HCT116 (cell line): ENCODE measurements at regions not wholly inside any gene's neighbourhood (a gene's known extent, or its start where the extent isn't known, plus 50 kb on each side); places are given as distances from the start of the nearest gene placed in this dataset.

Source experiments
- ATAC-seq: fragments of 200-7000 bp; cut with Tn5 transposase; 2 replicates; pipeline ENCODE4 v1.9.1; 2020; ENCODE audit warnings: mild to moderate bottlenecking, moderate library complexity
- BruUV-seq: library from RNA; stranded (reverse); fragments of 400-500 nt; replicated peaks from 2 replicates; lab custom pipeline; 2021; lab: Mats Ljungman, UMichigan
- CTCF ChIA-PET: fragments of 300-600 bp; sonication (Branson Sonifier 250); formaldehyde crosslinking; loops from one replicate; lab custom pipeline; 2021; ENCODE audit warnings: antibody characterized with exemption; lab: Charles Lee
- POLR2A ChIA-PET: fragments of 300-600, 350-600 bp; sonication (Branson Sonifier 250); formaldehyde crosslinking; loops from one replicate; lab custom pipeline; 2021; ENCODE audit warnings: antibody characterized with exemption; lab: Charles Lee
- RAD21 ChIA-PET, 2 experiments: fragments of 300-600 bp; sonication (Branson Sonifier 250); formaldehyde crosslinking; loops; one replicate each; lab custom pipeline; 2023; ENCODE audit warnings: low total read pairs in 2 of 2; ENCODE audit not compliant: uncharacterized antibody in 2 of 2, unreplicated experiment in 2 of 2, low non-redundant PET in 1 of 2; lab: Charles Lee
- DNase-seq: peaks from one replicate; pipeline ENCODE4 v3.0.0-alpha.2; 2010; ENCODE audit warnings: low read depth, low spot score
- H2AFZ ChIP-seq: fragments of 200-600 bp; shearing (Covaris generic), sonication (generic); 2 replicates; pipeline ENCODE4 v1.6.1; 2017; ENCODE audit warnings: low read depth, mixed run types, mixed read lengths, antibody characterized with exemption, low read length; ENCODE audit not compliant: poor library complexity, severe bottlenecking
- H3K27ac ChIP-seq: 2 replicates; pipeline ENCODE4 v1.5.1; 2012; ENCODE audit warnings: low read depth, low read length
- H3K27me3 ChIP-seq: fragments of 200-600 bp; sonication (generic); 2 replicates; pipeline ENCODE4 v1.6.1; 2016; ENCODE audit warnings: mixed run types, low read length, mixed read lengths; ENCODE audit not compliant: insufficient read depth
- H3K36me3 ChIP-seq, 2 experiments: fragments of 200-500 bp in 1 of 2; fragments of 200-600 bp in 1 of 2; sonication (Bioruptor generic) in 1 of 2; sonication (generic) in 1 of 2; 2 replicates each; pipeline versions ENCODE4 v1.5.1 to v1.6.1; 2014 to 2016; ENCODE audit warnings: low read length in 2 of 2, inconsistent platforms in 1 of 2, mixed read lengths in 1 of 2, mixed run types in 1 of 2; ENCODE audit not compliant: insufficient read depth in 2 of 2, control insufficient read depth in 1 of 2
- H3K4me1 ChIP-seq, 2 experiments: fragments of 200-600 bp in 1 of 2; sonication (generic) in 1 of 2; 2 replicates each; pipeline versions ENCODE4 v1.5.1 to v1.6.1; 2012 to 2017; ENCODE audit warnings: low read length in 2 of 2, inconsistent platforms in 1 of 2, mild to moderate bottlenecking in 1 of 2, mixed read lengths in 1 of 2, mixed run types in 1 of 2, moderate library complexity in 1 of 2; ENCODE audit not compliant: insufficient read depth in 2 of 2, control insufficient read depth in 1 of 2
- H3K4me2 ChIP-seq: fragments of 200-600 bp; sonication (generic); 2 replicates; pipeline ENCODE4 v1.6.1; 2017; ENCODE audit warnings: mixed run types, low read length, mixed read lengths
- H3K4me3 ChIP-seq, 2 experiments: fragments of 200-600 bp in 1 of 2; sonication (generic) in 1 of 2; replicated peaks in 1 of 2; 2 replicates each; pipeline ENCODE4 v1.5.1; 2011 to 2016; ENCODE audit warnings: low read length in 2 of 2, control low read depth in 1 of 2, low read depth in 1 of 2, mild to moderate bottlenecking in 1 of 2, mixed read lengths in 1 of 2, mixed run types in 1 of 2
- H3K79me2 ChIP-seq: fragments of 200-600 bp; sonication (generic); 2 replicates; pipeline ENCODE4 v1.6.1; 2017; ENCODE audit warnings: mild to moderate bottlenecking, mixed run types, low read length, moderate library complexity, mixed read lengths; ENCODE audit not compliant: insufficient read depth
- H3K9ac ChIP-seq: fragments of 200-600 bp; sonication (generic); 2 replicates; pipeline ENCODE4 v1.6.1; 2016; ENCODE audit warnings: low read length, mixed read lengths
- H3K9me2 ChIP-seq: fragments of 200-600 bp; sonication (generic), shearing (Covaris generic); 2 replicates; pipeline ENCODE4 v1.6.1; 2017; ENCODE audit warnings: mixed run types, mild to moderate bottlenecking, moderate library complexity; ENCODE audit not compliant: insufficient read depth
- H3K9me3 ChIP-seq, 2 experiments: fragments of 200-500 bp in 1 of 2; fragments of 200-600 bp in 1 of 2; sonication (Bioruptor generic) in 1 of 2; sonication (generic) in 1 of 2; 2 replicates each; pipeline ENCODE4 v1.6.1; 2014 to 2017; ENCODE audit warnings: low read length in 2 of 2, mixed read lengths in 2 of 2, inconsistent platforms in 1 of 2, low read depth in 1 of 2, mild to moderate bottlenecking in 1 of 2, mixed run types in 1 of 2, moderate library complexity in 1 of 2; ENCODE audit not compliant: control insufficient read depth in 1 of 2, insufficient read depth in 1 of 2
- H4K20me1 ChIP-seq: fragments of 200-600 bp; sonication (generic), shearing (Covaris generic); 2 replicates; pipeline ENCODE4 v1.6.1; 2017; ENCODE audit warnings: mixed run types, mild to moderate bottlenecking, moderate library complexity; ENCODE audit not compliant: insufficient read depth
- CBX3 ChIP-seq: IDR thresholded peaks from 2 replicates; pipeline ENCODE4 v1.6.1; 2012; ENCODE audit warnings: low read depth
- CTCF ChIP-seq, 3 experiments: fragments of 200-600 bp in 1 of 3; sonication (generic) in 1 of 3; IDR thresholded peaks in 2 of 3; conservative IDR thresholded peaks in 1 of 3; 2 replicates each; pipeline ENCODE4 v1.5.1; 2012 to 2017; ENCODE audit warnings: low read depth in 2 of 3, low read length in 2 of 3, antibody characterized with exemption in 1 of 3, borderline replicate concordance in 1 of 3, control low read depth in 1 of 3, mild to moderate bottlenecking in 1 of 3, mixed read lengths in 1 of 3, mixed run types in 1 of 3, moderate library complexity in 1 of 3; ENCODE audit not compliant: insufficient read depth in 1 of 3
- EGR1 ChIP-seq: IDR thresholded peaks from 2 replicates; pipeline ENCODE4 v1.6.1; 2012; ENCODE audit warnings: low read depth
- EZH2phosphoT487 ChIP-seq: fragments of 200-600 bp; IDR thresholded peaks from 2 replicates; pipeline ENCODE4 v1.6.1; 2018; ENCODE audit warnings: antibody characterized with exemption, borderline replicate concordance
- POLR2A ChIP-seq: IDR thresholded peaks from 2 replicates; pipeline ENCODE4 v1.7.0; 2011; ENCODE audit warnings: borderline replicate concordance; ENCODE audit not compliant: insufficient read depth, insufficient read length; ENCODE audit errors: extremely low read depth
- REST ChIP-seq: IDR thresholded peaks from 2 replicates; pipeline ENCODE4 v1.6.1; 2012; ENCODE audit warnings: low read depth
- SIN3A ChIP-seq: IDR thresholded peaks from 2 replicates; pipeline ENCODE4 v1.6.1; 2012; ENCODE audit warnings: low read depth
- SRF ChIP-seq: IDR thresholded peaks from 2 replicates; pipeline ENCODE4 v1.6.1; 2012; ENCODE audit warnings: low read depth
- TCF7L2 ChIP-seq: IDR thresholded peaks from 2 replicates; pipeline ENCODE4 v1.7.0; 2011; ENCODE audit warnings: borderline replicate concordance, inconsistent platforms; ENCODE audit not compliant: insufficient read depth, insufficient read length; ENCODE audit errors: extremely low read depth
- YY1 ChIP-seq: IDR thresholded peaks from 2 replicates; pipeline ENCODE4 v1.6.1; 2011; ENCODE audit warnings: low read length, low read depth, moderate library complexity, mild to moderate bottlenecking; ENCODE audit not compliant: insufficient replicate concordance; ENCODE audit errors: extremely low read depth
- ZFX ChIP-seq: fragments of 450-650 bp; IDR thresholded peaks from 2 replicates; pipeline ENCODE4 v1.6.1; 2017
- ZNF274 ChIP-seq: fragments of 200-500 bp; sonication (Bioruptor generic); IDR thresholded peaks from 2 replicates; pipeline ENCODE4 v1.6.1; 2014; ENCODE audit warnings: mild to moderate bottlenecking, low read depth, low read length, inconsistent platforms
- intact Hi-C: fragments of 100-400 bp; cut with micrococcal nuclease; formaldehyde crosslinking; loops from 2 replicates; pipeline ENCODE4 v1.10.0; 2022

- no peaks in the 10 kb centered on the region for H3K36me3 ChIP-seq
- POLR2A ChIA-PET = no interaction called here
- no peaks in the 10 kb centered on the region for H3K9me3 ChIP-seq
- no peaks in the 10 kb centered on the region for H3K9me2 ChIP-seq
- no peaks in the 10 kb centered on the region for H3K4me1 ChIP-seq
- H3K9ac ChIP-seq = no peak overlapping the region
- no peak overlapping the region for H3K4me2 ChIP-seq
- no peak overlapping the region for H3K4me3 ChIP-seq
- TF ChIP-seq ZFX (no peak), ZNF274 (no peak), CBX3 (no peak), EZH2phosphoT487 (no peak), REST (no peak), EGR1 (no peak), SRF (no peak), SIN3A (no peak), YY1 (no peak), POLR2A (no peak), CTCF (IDR thresholded peaks at IDR 0.05 in 2 of 3, conservative IDR thresholded peaks at IDR 0.05 in 1 of 3; ENCODE audit: borderline replicate concordance in 1 of 3, insufficient read depth in 1 of 3, low read depth in 2 of 3, low read length in 2 of 3) (no peak), TCF7L2 (no peak)
- H3K27ac ChIP-seq = no peak overlapping the region
- no TSS peak for BruUV-seq
- no peaks in the 10 kb centered on the region for H3K79me2 ChIP-seq
- intact Hi-C loops = no loop called here
- H3K27me3 ChIP-seq = peaks cover 12% of the 10 kb centered on the region; the same call in 1 of the 2 replicates
- H4K20me1 ChIP-seq = no peaks in the 10 kb centered on the region
- no peak overlapping the region for H2AFZ ChIP-seq
- CTCF ChIA-PET = no interaction called here
- RAD21 ChIA-PET = no interaction called here
- DNase-seq (no peak), ATAC-seq (no peak)
Measured at GRCh38 chr15:68484696-68485400, 52.9 kb upstream of the ITGA11 start.
